ENCODE measurements at regions not wholly inside any gene's neighbourhood (a gene's known extent, or its start where the extent isn't known, plus 50 kb on each side); places are given as distances from the start of the nearest gene placed in this dataset.

DNA sequence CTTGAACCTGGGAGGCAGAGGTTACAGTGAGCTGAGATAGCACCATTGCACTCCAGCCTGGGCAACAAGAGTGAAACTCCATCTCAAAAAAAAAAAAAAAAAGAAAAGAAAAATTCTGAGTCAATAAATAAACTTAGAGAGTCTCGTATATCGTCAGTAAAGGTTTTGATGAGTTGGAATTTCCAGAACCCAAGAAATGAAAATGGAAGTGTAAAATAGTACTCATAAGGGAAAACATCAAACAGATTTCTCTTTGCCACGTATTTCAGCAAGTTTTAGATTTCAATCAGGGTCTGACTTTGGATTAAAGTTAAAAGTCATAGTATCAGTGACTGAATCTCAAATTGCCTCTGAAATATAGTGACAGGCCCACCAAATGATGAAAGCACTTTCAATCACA lies 71.4 kb upstream of the SPOPL start:
- Histone ChIP-seq H3K4me1 (ENCODE audit: control insufficient read depth, extremely low read depth, insufficient read depth, low read length) (no peaks in the 10 kb centered on the region), H3K36me3 (ENCODE audit: control insufficient read depth in 2 of 2, extremely low read depth in 1 of 2, insufficient read depth in 2 of 2, low read length in 2 of 2) (no peaks in the 10 kb centered on the region), H3K79me2 (ENCODE audit: control insufficient read depth, insufficient read depth, low read length) (no peaks in the 10 kb centered on the region), H3K4me3 (replicated peaks in 1 of 3; ENCODE audit: insufficient read depth in 1 of 3, low read depth in 1 of 3, low read length in 3 of 3) (no peak overlapping the region), H3K9ac (replicated peaks; ENCODE audit: extremely low read depth, insufficient read depth, low read length) (no peak overlapping the region), H2AFZ (ENCODE audit: low read depth, low read length) (no peak overlapping the region), H3K4me2 (ENCODE audit: insufficient read depth, low read length) (no peak overlapping the region), H3K9me3 (replicated peaks; ENCODE audit: control insufficient read depth, insufficient read depth, low read length) (no peaks in the 10 kb centered on the region), H3K27ac (ENCODE audit: insufficient read depth, low read depth, low read length) (no peak overlapping the region), H3K27me3 (ENCODE audit: control insufficient read depth in 2 of 2, insufficient read depth in 2 of 2, low read length in 2 of 2) (no peaks in the 10 kb centered on the region), H4K20me1 (replicated peaks; ENCODE audit: control insufficient read depth, extremely low read depth, insufficient read depth, low read length) (no peaks in the 10 kb centered on the region), H3K9me1 (replicated peaks; ENCODE audit: control insufficient read depth, extremely low read depth, insufficient read depth, low read length) (no peaks in the 10 kb centered on the region)
- intact Hi-C loops (cut with micrococcal nuclease), result no loop called here
- dilution Hi-C loops (cut with MboI; ENCODE audit: extremely low pct_ligation_motif_present, low sequenced_read_pairs), result no loop called here
- ChIA-PET POLR2A (no interaction called here), CTCF (no interaction called here)
- no peak for TF ChIP-seq JUN (IDR thresholded peaks at IDR 0.05; ENCODE audit: borderline replicate concordance, insufficient read depth, insufficient read length, low read depth)
- TF ChIP-seq EZH2 (IDR thresholded peaks at IDR 0.05; ENCODE audit: borderline replicate concordance, low read depth, low read length, severe bottlenecking), result no peak
- TF ChIP-seq FOS (IDR thresholded peaks at IDR 0.05; ENCODE audit: borderline replicate concordance, insufficient read depth, low read length), result no peak
- TF ChIP-seq, protein P1, sequence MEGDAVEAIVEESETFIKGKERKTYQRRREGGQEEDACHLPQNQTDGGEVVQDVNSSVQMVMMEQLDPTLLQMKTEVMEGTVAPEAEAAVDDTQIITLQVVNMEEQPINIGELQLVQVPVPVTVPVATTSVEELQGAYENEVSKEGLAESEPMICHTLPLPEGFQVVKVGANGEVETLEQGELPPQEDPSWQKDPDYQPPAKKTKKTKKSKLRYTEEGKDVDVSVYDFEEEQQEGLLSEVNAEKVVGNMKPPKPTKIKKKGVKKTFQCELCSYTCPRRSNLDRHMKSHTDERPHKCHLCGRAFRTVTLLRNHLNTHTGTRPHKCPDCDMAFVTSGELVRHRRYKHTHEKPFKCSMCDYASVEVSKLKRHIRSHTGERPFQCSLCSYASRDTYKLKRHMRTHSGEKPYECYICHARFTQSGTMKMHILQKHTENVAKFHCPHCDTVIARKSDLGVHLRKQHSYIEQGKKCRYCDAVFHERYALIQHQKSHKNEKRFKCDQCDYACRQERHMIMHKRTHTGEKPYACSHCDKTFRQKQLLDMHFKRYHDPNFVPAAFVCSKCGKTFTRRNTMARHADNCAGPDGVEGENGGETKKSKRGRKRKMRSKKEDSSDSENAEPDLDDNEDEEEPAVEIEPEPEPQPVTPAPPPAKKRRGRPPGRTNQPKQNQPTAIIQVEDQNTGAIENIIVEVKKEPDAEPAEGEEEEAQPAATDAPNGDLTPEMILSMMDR (IDR thresholded peaks at IDR 0.05; ENCODE audit: extremely low read depth in 1 of 2, insufficient read depth in 1 of 2, low read depth in 1 of 2, low read length in 2 of 2), result no peak
- FAIRE-seq (no peak), DNase-seq (ENCODE audit: low read depth, low spot score) (no peak)
- BruUV-seq (replicated peaks), result no TSS peak

DNA sequence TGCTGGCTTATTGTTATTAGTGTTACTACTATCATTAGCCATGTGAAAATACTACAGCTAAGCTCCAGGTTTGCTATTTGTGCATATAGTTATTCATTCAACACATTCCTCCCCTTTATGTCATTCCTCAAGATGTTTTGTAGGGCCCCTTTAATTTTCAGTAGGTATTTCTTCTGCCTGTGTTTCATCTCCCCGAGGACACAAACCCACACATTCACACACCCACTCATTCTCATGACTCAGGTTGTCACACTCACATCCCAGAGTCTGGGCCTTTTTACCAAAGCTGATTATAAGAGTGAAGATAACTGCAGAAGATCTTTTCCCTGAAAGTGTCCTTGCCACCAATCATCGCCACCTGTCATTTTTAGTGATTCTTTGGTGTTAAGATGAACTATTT lies 68.6 kb upstream of the SPOPL start:
- H3K4me2 ChIP-seq (ENCODE audit: insufficient read depth, low read length), result no peak overlapping the region
- no peaks in the 10 kb centered on the region for H4K20me1 ChIP-seq (replicated peaks; ENCODE audit: control insufficient read depth, extremely low read depth, insufficient read depth, low read length)
- H3K36me3 ChIP-seq (ENCODE audit: control insufficient read depth in 2 of 2, extremely low read depth in 1 of 2, insufficient read depth in 2 of 2, low read length in 2 of 2), result no peaks in the 10 kb centered on the region
- H3K9me1 ChIP-seq (replicated peaks; ENCODE audit: control insufficient read depth, extremely low read depth, insufficient read depth, low read length), result no peaks in the 10 kb centered on the region
- POLR2A ChIA-PET, result no interaction called here
- no peak for TF ChIP-seq EZH2 (IDR thresholded peaks at IDR 0.05; ENCODE audit: borderline replicate concordance, low read depth, low read length, severe bottlenecking)
- no peak for TF ChIP-seq MYC (IDR thresholded peaks at IDR 0.05; ENCODE audit: low read depth, low read length)
- TF ChIP-seq, protein P2, sequence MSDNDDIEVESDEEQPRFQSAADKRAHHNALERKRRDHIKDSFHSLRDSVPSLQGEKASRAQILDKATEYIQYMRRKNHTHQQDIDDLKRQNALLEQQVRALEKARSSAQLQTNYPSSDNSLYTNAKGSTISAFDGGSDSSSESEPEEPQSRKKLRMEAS (IDR thresholded peaks at IDR 0.05; ENCODE audit: insufficient read depth, insufficient read length), result no peak
- no peak for TF ChIP-seq JUN (IDR thresholded peaks at IDR 0.05; ENCODE audit: borderline replicate concordance, insufficient read depth, insufficient read length, low read depth)
- TF ChIP-seq, protein P1 (IDR thresholded peaks at IDR 0.05; ENCODE audit: extremely low read depth in 1 of 2, insufficient read depth in 1 of 2, low read depth in 1 of 2, low read length in 2 of 2), result no peak
- no peak for TF ChIP-seq POLR2A (IDR thresholded peaks at IDR 0.05; ENCODE audit: low read depth, low read length)
- TF ChIP-seq FOS (IDR thresholded peaks at IDR 0.05; ENCODE audit: borderline replicate concordance, insufficient read depth, low read length), result no peak
- TF ChIP-seq POLR2AphosphoS5 (IDR thresholded peaks at IDR 0.05; ENCODE audit: insufficient read depth, low read depth, low read length), result no peak
- TF ChIP-seq GATA2 (IDR thresholded peaks at IDR 0.05; ENCODE audit: insufficient read depth, insufficient read length, low read depth, low read length), result no peak
- H3K4me1 ChIP-seq (ENCODE audit: control insufficient read depth, extremely low read depth, insufficient read depth, low read length), result no peaks in the 10 kb centered on the region
- intact Hi-C loops (cut with micrococcal nuclease), result no loop called here
- H3K79me2 ChIP-seq (ENCODE audit: control insufficient read depth, insufficient read depth, low read length), result no peaks in the 10 kb centered on the region
- BruUV-seq (replicated peaks), result no TSS peak
- no peaks in the 10 kb centered on the region for H3K9me3 ChIP-seq (replicated peaks; ENCODE audit: control insufficient read depth, insufficient read depth, low read length)
- dilution Hi-C loops (cut with MboI; ENCODE audit: extremely low pct_ligation_motif_present, low sequenced_read_pairs), result no loop called here
- FAIRE-seq, result no peak
- no peak overlapping the region for H3K9ac ChIP-seq (replicated peaks; ENCODE audit: extremely low read depth, insufficient read depth, low read length)
- CTCF ChIA-PET, result no interaction called here
- no peaks in the 10 kb centered on the region for H3K27me3 ChIP-seq (ENCODE audit: control insufficient read depth in 2 of 2, insufficient read depth in 2 of 2, low read length in 2 of 2)
- no peak overlapping the region for H3K27ac ChIP-seq (ENCODE audit: insufficient read depth, low read depth, low read length)
- no peak for DNase-seq (ENCODE audit: low read depth, low spot score)
- H2AFZ ChIP-seq (ENCODE audit: low read depth, low read length), result no peak overlapping the region
- no peak overlapping the region for H3K4me3 ChIP-seq (replicated peaks in 1 of 3; ENCODE audit: insufficient read depth in 1 of 3, low read depth in 1 of 3, low read length in 3 of 3)

Measured in endothelial cell of umbilical vein (primary cell).